GM12891 (cell line): ENCODE measurements at regions not wholly inside any gene's neighbourhood (a gene's known extent, or its start where the extent isn't known, plus 50 kb on each side); places are given as distances from the start of the nearest gene placed in this dataset.
"Not testable (repeated sequence)": the region's sequence is repeated elsewhere in the genome, so short reads cannot be mapped to it uniquely, and the experiment has no call there.

ENCODE experiments used
- DNase-seq: peaks from one replicate; pipeline ENCODE4 v3.0.0; 2011; ENCODE audit warnings: low spot score; ENCODE audit not compliant: insufficient read length
- FAIRE-seq: peaks from 2 replicates; lab custom pipeline; 2011; peaks lifted over from hg19 to GRCh38; lab: Jason Lieb, UNC
- PAX5 ChIP-seq: IDR thresholded peaks from 2 replicates; pipeline ENCODE4 v1.6.1; 2011; ENCODE audit warnings: low read length, moderate library complexity, mild to moderate bottlenecking; ENCODE audit not compliant: insufficient read depth, severe bottlenecking
- POLR2A ChIP-seq: IDR thresholded peaks from 2 replicates; pipeline ENCODE4 v1.6.1; 2011; ENCODE audit warnings: low read depth, low read length, control low read depth
- POLR2AphosphoS5 ChIP-seq: IDR thresholded peaks from 2 replicates; pipeline ENCODE4 v1.6.1; 2011; ENCODE audit warnings: low read depth, low read length, control low read depth
- POU2F2 ChIP-seq: IDR thresholded peaks from 2 replicates; pipeline ENCODE4 v1.6.1; 2011; ENCODE audit warnings: low read depth, mild to moderate bottlenecking, control low read depth, low read length, moderate library complexity
- SPI1 ChIP-seq: IDR thresholded peaks from 2 replicates; pipeline ENCODE4 v1.6.1; 2011; ENCODE audit warnings: low read depth, low read length, control low read depth
- TAF1 ChIP-seq: IDR thresholded peaks from 2 replicates; pipeline ENCODE4 v1.6.1; 2011; ENCODE audit warnings: low read depth, low read length, control low read depth

GRCh38 chr15:24534032-24534431 is 141.5 kb upstream of the NPAP1 start:
- not testable (repeated sequence) for FAIRE-seq, DNase-seq

- DNase-seq, FAIRE-seq: not testable (repeated sequence)
Measured at GRCh38 chr15:24557281-24557680, 118.3 kb upstream of the NPAP1 start.

- DNase-seq (no peak), FAIRE-seq (no peak)
- TF ChIP-seq TAF1 = no peak
- no peak for TF ChIP-seq POLR2A
Measured at GRCh38 chr15:24607636-24608035, 67.9 kb upstream of the NPAP1 start.

GRCh38 chr15:24617646-24618045 is 57.9 kb upstream of the NPAP1 start:
- TF ChIP-seq TAF1 (no peak), POLR2A (no peak), POLR2AphosphoS5 (no peak), PAX5 (no peak), SPI1 (no peak), POU2F2 (no peak)
- FAIRE-seq = no peak
- no peak for DNase-seq

GRCh38 chr15:24621630-24622215 is 53.9 kb upstream of the NPAP1 start:
- TF ChIP-seq SPI1 (no peak), PAX5 (no peak), POLR2A (no peak), POU2F2 (no peak)
- DNase-seq (no peak), FAIRE-seq (no peak)
